SW 1271 (cell line): ENCODE measurements at regions not wholly inside any gene's neighbourhood (a gene's known extent, or its start where the extent isn't known, plus 50 kb on each side); places are given as distances from the start of the nearest gene placed in this dataset.
"Not testable (repeated sequence)": the region's sequence is repeated elsewhere in the genome, so short reads cannot be mapped to it uniquely, and the experiment has no call there.

Experiments
- DNase-seq, 2 experiments: peaks; one replicate each; lab custom pipeline; 2025; lab: John Stamatoyannopoulos, UW

DNA sequence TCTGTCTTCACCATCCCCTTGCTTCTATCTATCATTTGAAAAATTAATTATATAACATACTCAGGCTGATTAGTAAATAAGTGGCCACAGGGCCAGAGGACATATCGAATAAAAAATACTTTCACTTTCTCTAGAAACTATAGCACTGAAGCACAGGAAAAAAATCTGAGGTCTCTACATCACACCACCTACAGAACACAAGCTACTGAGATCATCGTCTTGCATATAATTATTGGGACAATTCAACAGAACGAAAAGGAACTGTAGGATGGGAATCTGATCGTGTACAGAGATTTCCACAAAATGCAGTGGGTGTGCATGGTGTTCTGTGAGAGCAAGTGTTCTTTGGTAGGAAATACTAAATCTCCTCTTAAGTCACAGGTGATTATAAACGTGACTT lies 289.6 kb upstream of the ERCC4 start:
- no peak for DNase-seq

DNA sequence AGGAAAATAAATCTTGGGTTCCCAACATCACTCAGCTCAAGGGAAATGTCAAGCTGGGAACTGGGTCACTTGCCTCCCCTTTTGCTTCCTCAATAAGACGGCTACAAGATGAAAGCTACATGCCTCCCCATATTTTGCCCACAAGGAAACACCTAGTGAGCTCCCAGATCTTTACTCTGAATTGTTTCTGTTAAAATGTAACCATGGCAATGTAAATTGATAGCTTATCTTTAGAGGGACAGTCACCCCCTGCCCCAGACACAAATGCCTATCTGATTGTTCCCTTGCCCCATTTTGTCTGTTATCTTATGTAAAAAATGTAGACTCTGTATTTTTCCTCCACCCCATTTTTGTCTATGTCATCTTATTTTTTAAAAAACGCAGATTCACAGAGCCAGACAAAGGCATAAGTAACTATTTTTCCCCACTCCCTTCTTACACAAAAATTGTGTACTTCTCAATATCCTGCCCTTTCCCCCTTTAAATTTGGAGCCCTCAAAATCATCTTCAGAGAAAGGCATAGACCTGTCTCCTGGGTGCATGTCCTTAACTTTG lies 288.7 kb upstream of the ERCC4 start:
- DNase-seq: no peak

DNA sequence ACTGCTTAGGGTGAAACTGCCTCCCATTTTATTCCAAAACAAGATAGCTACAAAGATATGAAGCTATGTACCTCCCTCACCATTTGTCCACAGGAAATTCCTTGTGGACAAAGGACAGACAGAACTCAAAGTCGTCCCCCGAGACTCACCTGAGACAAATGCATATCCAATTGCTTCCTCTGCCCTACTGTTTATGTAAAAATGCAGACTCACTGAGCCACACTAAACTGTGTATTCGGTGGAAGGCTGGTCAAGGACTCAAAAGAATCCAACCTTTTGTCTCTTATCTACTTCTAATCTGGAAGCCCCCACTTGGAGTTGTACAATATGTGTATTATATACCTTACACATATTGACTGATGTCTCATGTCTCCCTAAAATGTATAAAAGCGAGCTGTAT lies 288.0 kb upstream of the ERCC4 start:
- no peak for DNase-seq

DNA sequence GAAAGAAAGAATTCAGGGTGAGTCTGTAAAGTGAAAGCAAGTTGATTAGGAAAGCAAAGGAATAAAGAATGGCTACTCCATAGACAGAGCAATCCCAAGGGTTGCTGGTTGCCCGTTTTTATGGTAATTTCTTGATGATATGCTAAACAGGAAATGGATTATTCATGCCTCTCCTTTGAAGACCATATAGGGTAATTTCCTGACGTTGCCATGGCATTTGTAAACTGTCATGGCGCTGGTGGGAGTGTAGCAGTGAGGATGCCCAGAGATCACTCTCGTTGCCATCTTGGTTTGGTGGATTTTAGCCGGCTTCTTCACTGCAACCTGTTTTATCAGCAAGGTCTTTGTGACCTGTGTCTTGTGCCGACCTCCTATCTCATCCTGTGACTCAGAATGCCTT lies 287.4 kb upstream of the ERCC4 start:
- DNase-seq: not testable (repeated sequence)

DNA sequence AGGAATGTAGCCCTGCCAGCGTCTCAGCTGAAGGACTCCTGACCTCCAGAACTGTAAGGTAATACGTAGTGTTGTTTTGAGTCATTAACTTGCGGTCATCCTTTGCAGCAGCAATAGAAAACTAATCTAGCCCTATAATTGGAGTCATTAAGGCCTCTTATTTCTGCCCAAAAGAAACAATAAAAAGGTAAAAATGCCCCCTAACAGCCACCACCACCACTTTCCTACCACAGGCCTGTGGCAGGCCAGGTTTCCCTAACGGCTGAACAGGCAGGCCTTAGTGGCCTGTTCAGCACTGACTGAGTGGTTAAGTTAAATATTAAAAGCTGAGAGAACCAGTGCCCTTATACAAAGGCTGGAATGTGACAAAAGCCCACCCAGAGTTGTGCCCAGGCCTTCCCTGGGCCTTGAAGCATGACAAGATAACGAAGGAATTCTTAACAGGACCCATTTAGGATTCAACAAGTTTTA lies 286.5 kb upstream of the ERCC4 start:
- DNase-seq: no peak

GRCh38 chr16:13634253-13634652 lies 285.7 kb upstream of the ERCC4 start:
- DNase-seq: no peak

DNA sequence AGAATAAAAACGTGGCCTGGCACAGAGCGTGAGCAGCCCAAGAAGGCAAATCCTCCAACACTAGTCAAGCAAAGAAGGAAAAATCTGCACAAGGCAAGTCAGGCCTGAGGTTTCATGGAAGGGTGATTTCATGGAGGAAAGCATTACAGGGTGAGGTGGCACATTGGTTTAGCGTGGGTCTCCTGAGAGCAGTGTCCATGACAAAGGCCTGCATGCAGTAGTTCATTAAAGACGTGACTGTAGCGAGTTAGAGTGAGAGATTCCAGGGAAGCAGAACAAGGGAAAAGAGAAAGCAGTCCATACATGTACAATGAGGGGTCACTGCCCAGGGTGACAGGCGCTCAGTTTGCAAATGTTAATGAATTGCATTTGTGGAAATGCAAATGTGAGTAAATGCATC lies 285.0 kb upstream of the ERCC4 start:
- no peak for DNase-seq

GRCh38 chr16:13638218-13638617 lies 281.7 kb upstream of the ERCC4 start:
- no peak for DNase-seq

GRCh38 chr16:13643412-13643811 lies 276.5 kb upstream of the ERCC4 start:
- DNase-seq: no peak

DNA sequence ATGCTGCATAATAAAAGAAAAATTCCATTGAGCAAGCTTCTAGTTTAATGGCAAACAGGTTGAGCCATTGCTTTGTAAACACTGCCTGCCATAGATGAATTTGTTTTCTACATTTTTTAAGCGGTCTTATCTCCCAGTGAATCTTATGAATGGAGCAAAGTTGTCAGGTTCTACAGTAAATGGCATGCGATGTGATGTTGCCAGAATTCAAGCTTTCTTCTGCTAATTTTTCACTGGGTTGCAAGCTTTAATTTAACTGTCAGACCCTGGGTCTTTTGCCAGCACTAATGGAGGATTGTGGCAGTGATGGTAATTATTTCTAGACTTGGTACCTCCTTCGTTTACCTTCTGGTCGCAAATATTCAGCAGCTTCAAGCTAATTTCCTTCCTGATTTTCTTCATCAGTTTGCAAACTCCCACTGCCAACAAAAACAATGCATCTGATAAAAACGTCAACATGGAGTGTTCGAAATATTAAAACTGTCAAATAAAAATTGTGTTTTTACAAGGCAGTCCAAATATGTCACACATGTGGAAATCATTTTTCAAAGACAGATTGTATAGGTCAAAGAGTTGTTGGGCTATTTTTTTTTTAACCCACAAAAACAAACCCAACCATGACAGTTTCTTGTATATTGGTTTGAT lies 274.2 kb upstream of the ERCC4 start:
- no peak for DNase-seq

DNA sequence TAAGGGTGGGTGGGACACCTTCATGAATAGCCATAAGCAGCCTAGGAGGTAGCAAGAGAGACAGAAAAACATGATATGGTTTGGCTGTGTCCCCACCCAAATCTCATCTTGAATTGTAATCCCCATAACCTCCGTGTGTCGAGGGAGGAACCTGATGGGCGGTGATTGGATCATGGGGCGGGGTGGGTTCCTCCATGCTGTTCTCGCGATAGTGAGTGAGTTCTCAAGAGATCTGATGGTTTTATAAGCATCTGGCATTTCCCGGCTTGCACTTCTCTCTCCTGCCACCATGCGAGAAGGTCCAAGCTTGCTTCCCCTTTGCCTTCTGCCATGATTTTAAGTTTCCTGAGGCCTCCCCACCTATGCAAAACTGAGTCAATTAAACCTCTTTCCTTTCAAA lies 259.1 kb upstream of the ERCC4 start:
- no peak for DNase-seq

DNA sequence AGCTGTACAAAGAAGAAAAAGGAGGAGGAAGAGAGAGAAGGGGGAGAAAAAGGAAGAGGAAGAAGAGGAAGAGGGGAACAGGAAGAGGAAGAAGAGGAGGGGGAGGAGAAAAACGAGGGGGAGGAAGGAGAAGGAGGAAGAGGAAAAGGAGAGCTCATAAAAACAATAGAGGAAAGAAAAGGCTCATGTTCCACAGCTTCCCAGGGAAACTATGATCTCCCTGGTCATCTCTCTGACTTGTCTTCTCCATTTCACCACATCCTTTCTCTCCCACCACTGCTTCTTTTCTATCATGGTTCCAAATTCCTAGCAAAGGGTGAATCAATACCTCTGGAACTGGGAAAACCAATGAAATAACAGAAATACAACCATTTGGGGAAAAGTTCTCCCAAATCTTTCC lies 254.1 kb upstream of the ERCC4 start:
- DNase-seq: no peak

DNA sequence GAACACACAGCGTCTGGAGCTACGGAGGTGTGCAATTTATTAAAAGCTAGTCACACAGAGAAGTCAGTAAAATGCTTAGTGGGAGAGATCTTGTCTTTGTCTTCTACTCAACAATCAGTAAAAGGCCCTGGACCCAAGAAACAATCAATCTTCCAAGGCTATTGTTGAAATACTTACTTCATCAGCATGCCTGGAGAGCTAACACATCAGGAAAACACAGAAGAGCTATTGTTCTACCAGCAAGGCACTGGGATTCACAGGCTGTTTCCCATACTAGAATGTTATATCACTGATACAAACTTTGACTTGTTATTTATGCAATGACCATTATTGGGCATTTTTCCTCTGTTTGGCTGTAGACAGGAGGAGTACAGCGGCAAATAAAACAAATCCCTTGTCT lies 247.8 kb upstream of the ERCC4 start:
- DNase-seq: no peak

DNA sequence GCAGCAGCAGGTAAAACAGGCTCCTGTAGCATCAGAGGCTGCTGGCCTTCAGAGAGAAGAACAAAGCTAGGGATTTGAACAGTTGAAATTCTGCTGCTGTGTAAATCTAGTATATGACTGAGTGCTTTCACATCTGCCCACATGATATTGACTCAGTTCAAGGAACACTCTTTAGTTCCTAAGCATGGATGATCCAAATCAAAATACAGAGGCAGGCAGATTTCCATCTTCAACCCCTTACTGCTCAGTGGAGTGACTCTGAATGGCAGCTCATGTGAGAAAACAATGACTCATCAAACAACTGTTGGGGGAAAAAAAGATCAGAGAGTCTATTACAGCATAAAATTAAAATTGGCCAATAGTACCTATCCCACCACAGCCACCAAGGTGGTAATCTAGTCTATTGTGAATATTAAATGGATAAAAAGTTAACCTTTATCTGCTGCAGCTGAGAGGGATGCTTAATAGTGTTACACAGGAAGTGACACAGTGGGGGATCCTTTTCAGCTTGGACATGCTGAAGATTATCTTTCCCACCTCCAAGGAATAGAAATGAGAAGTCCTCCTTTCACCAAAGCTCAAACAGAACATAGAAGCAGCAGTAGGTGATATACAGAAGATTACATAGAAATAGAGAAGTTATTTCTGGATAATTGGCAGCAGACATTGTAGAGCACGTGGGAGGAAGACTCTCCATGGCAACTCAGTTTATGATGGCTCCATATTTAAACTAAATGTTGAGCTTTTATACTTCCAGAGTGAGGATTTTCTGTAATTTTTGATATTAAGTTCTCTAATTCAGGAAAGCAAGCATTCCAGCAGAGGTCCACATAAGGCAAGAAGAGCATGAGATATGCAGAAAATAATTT lies 239.7 kb upstream of the ERCC4 start:
- no peak for DNase-seq

- DNase-seq: no peak
These were observed 235.0 kb upstream of the ERCC4 start for GRCh38 chr16:13684819-13685563.

GRCh38 chr16:13696017-13696416 lies 223.9 kb upstream of the ERCC4 start:
- DNase-seq: no peak

DNA sequence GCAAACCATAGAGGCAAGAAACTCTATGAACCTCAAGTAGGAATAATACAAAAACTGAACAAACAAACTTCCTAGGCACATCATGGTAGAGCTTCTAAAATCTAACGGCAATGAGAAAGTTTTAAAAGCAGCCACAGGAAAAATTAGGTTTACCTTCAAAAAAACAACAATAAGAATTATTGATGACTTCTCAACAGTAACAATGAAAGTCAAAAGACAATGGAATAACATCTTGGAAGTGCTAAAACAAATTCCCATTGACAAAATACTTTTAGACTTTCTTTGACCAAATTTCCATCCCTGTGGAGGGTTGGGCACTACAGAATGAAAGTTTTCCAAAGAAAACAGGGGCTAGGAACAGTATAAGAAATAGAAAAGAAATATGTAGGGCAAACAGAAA lies 222.9 kb upstream of the ERCC4 start:
- no peak for DNase-seq

- DNase-seq: no peak
These were observed 222.4 kb upstream of the ERCC4 start for GRCh38 chr16:13697568-13697967.

DNA sequence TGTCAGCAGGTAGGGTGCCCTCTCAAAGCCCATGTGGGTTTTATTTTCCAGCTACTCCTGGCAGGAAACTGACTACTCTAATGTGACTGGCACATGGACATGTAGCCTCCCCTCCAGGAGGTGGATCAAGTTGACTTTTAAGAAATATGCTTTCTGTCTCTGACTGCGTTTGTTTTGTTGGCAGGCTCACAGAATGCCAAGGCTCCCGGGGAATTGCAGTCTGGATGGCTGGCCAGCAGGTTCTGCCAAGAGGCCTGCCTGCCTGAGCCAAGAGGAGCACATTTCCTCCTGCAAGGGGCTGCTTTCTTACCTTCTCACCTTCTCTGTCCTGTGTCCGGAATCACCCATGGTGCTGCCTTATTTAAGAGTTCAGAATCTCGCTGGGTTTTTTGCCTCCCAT lies 217.3 kb upstream of the ERCC4 start:
- DNase-seq: no peak

- no peak for DNase-seq
These were observed 211.4 kb upstream of the ERCC4 start for GRCh38 chr16:13708347-13709120.

DNA sequence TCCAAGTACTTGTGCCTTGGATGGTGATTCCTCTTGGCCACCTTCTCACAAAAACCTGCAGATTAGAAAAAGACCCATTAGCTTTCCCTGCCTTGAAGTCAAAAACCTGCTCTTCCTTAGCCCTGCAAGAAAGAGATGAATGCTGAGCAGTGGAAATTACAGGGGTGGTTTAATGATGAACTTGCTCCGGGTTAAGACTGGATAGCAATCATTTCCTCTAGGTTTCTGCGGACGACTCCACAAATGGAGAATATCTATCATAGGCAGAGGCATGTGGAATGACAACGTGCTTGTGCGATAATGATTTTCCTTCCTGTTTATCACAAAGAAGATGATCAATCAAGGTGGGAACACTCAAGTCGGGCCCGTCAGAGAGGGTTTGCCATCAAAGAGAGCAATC lies 201.2 kb upstream of the ERCC4 start:
- no peak for DNase-seq

DNA sequence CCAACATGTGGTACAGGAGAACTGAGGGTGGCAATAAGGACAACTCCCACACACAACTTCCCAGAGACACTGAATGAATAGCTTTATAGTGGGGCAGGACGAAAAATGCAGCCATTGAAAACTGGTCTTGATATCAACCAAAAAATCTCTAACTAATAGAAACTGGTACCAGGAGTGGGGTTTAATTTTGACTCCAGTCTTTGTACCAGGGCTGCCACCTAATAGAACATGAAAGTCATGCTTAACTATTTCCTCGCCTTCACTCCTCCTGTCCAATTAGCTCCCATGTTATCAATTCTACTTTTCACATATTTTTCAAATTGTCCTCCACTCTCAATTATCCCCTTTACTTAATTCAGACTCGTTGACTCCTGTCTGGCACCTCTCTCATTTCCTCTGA lies 192.0 kb upstream of the ERCC4 start:
- no peak for DNase-seq
